IMR-90 (cell line): ENCODE measurements at regions not wholly inside any gene's neighbourhood (a gene's known extent, or its start where the extent isn't known, plus 50 kb on each side); places are given as distances from the start of the nearest gene placed in this dataset.
A peak's percentile ranks its signal among the peaks of the same experiment; 100 is the strongest.

ENCODE experiments used
- ATAC-seq: fragments of 200-7000 bp; cut with Tn5 transposase; 2 replicates; pipeline ENCODE4 v1.9.1; 2020; ENCODE audit warnings: low read depth, mild to moderate bottlenecking, moderate library complexity
- BruUV-seq: library from RNA; stranded (reverse); fragments of 400-500 nt; replicated peaks from 2 replicates; lab custom pipeline; 2021; lab: Mats Ljungman, UMichigan
- CTCF ChIA-PET: fragments of 300-600 bp; formaldehyde crosslinking; extraction: SDS; loops from one replicate; lab custom pipeline; 2021; ENCODE audit warnings: antibody characterized with exemption; lab: Yijun Ruan, JAX
- POLR2A ChIA-PET: fragments of 300-600 bp; sonication (Branson Sonifier 250); formaldehyde crosslinking; loops from one replicate; lab custom pipeline; 2022; ENCODE audit warnings: antibody characterized with exemption; ENCODE audit not compliant: unreplicated experiment; lab: Charles Lee
- DNase-seq: peaks from one replicate; pipeline ENCODE4 v3.0.0; 2013
- H2AFZ ChIP-seq: replicated peaks from 2 replicates; pipeline ENCODE3; 2013; ENCODE audit warnings: low read length, mild to moderate bottlenecking; ENCODE audit not compliant: poor library complexity
- H2AK5ac ChIP-seq: 2 replicates; pipeline ENCODE4 v1.6.1; 2013; ENCODE audit warnings: low read depth, low read length, inconsistent platforms
- H2AK9ac ChIP-seq: replicated peaks from 2 replicates; pipeline ENCODE3; 2013; ENCODE audit warnings: mild to moderate bottlenecking, low read depth, low read length, moderate library complexity; ENCODE audit not compliant: poor library complexity
- H2BK120ac ChIP-seq: 2 replicates; pipeline ENCODE4 v1.6.1; 2013; ENCODE audit warnings: low read depth, low read length, inconsistent platforms
- H2BK15ac ChIP-seq: 3 replicates; pipeline ENCODE4 v1.6.1; 2013; ENCODE audit warnings: low read depth, low read length, inconsistent platforms
- H2BK20ac ChIP-seq: 2 replicates; pipeline ENCODE4 v1.6.1; 2013; ENCODE audit warnings: low read depth, mild to moderate bottlenecking, inconsistent platforms, low read length, moderate library complexity
- H2BK5ac ChIP-seq: 2 replicates; pipeline ENCODE4 v1.6.1; 2013; ENCODE audit warnings: mild to moderate bottlenecking, low read depth, low read length, inconsistent platforms; ENCODE audit not compliant: poor library complexity, severe bottlenecking
- H3K14ac ChIP-seq: replicated peaks from 2 replicates; pipeline ENCODE4 v1.6.1; 2013; ENCODE audit warnings: low read depth, low read length, inconsistent platforms
- H3K18ac ChIP-seq: 2 replicates; pipeline ENCODE4 v1.6.1; 2013; ENCODE audit warnings: low read depth, low read length, control low read depth
- H3K23ac ChIP-seq: 2 replicates; pipeline ENCODE4 v1.6.1; 2013; ENCODE audit warnings: low read depth, low read length, inconsistent platforms
- H3K27ac ChIP-seq: 2 replicates; pipeline ENCODE4 v1.5.1; 2013; ENCODE audit warnings: mild to moderate bottlenecking, control low read depth, low read length; ENCODE audit not compliant: insufficient read depth
- H3K27me3 ChIP-seq: 2 replicates; pipeline ENCODE4 v1.6.1; 2013; ENCODE audit warnings: low read length; ENCODE audit not compliant: control insufficient read depth, insufficient read depth
- H3K36me3 ChIP-seq: 2 replicates; pipeline ENCODE4 v1.6.1; 2013; ENCODE audit warnings: low read length, mixed read lengths; ENCODE audit not compliant: control insufficient read depth, insufficient read depth
- H3K4ac ChIP-seq: 2 replicates; pipeline ENCODE4 v1.6.1; 2013; ENCODE audit warnings: low read depth, low read length, inconsistent platforms
- H3K4me1 ChIP-seq: 2 replicates; pipeline ENCODE4 v1.6.1; 2013; ENCODE audit warnings: low read length, mixed read lengths; ENCODE audit not compliant: control insufficient read depth, insufficient read depth
- H3K4me2 ChIP-seq: 2 replicates; pipeline ENCODE4 v1.6.1; 2013; ENCODE audit warnings: low read depth, mild to moderate bottlenecking, control low read depth, low read length, moderate library complexity
- H3K4me3 ChIP-seq: 2 replicates; pipeline ENCODE4 v1.5.1; 2013; ENCODE audit warnings: low read depth, mild to moderate bottlenecking, control low read depth, low read length, moderate library complexity; ENCODE audit not compliant: insufficient read depth
- H3K56ac ChIP-seq: 2 replicates; pipeline ENCODE4 v1.6.1; 2013; ENCODE audit warnings: low read length, inconsistent platforms; ENCODE audit not compliant: insufficient read depth; ENCODE audit errors: extremely low read depth
- H3K79me1 ChIP-seq, 2 experiments: 2 replicates each; pipeline ENCODE4 v1.6.1; 2013; ENCODE audit warnings: low read length in 2 of 2, inconsistent platforms in 1 of 2, low read depth in 1 of 2
- H3K9ac ChIP-seq: 2 replicates; pipeline ENCODE4 v1.6.1; 2013; ENCODE audit warnings: low read depth, low read length, control low read depth
- H3K9me1 ChIP-seq: 2 replicates; pipeline ENCODE4 v1.6.1; 2013; ENCODE audit warnings: low read length, inconsistent platforms; ENCODE audit not compliant: insufficient read depth
- H3K9me3 ChIP-seq: 2 replicates; pipeline ENCODE4 v1.6.1; 2013; ENCODE audit warnings: low read length; ENCODE audit not compliant: control insufficient read depth, insufficient read depth
- H4K20me1 ChIP-seq: 2 replicates; pipeline ENCODE4 v1.6.1; 2013; ENCODE audit warnings: low read length, inconsistent platforms; ENCODE audit not compliant: insufficient read depth
- H4K5ac ChIP-seq: 2 replicates; pipeline ENCODE4 v1.6.1; 2013; ENCODE audit warnings: mild to moderate bottlenecking, low read depth, low read length, control low read depth
- H4K8ac ChIP-seq, 2 experiments: 2 replicates each; pipeline ENCODE4 v1.6.1; 2013; ENCODE audit warnings: low read depth in 2 of 2, low read length in 2 of 2, control low read depth in 1 of 2, inconsistent platforms in 1 of 2
- H4K91ac ChIP-seq: 2 replicates; pipeline ENCODE4 v1.6.1; 2013; ENCODE audit warnings: low read depth, low read length, inconsistent platforms; ENCODE audit not compliant: insufficient read depth
- BHLHE40 ChIP-seq: fragments of 150-350 bp; IDR thresholded peaks from 2 replicates; pipeline ENCODE4 v1.6.1; 2016; ENCODE audit warnings: mild to moderate bottlenecking, low read depth, low read length
- CEBPB ChIP-seq: IDR thresholded peaks from 2 replicates; pipeline ENCODE4 v1.6.1; 2012; ENCODE audit warnings: low read depth, low read length, improper control_type of control experiment
- CHD1 ChIP-seq: IDR thresholded peaks from 2 replicates; pipeline ENCODE4 v1.6.1; 2012; ENCODE audit warnings: low read depth, low read length, improper control_type of control experiment
- MAFK ChIP-seq: IDR thresholded peaks from 2 replicates; pipeline ENCODE4 v1.6.1; 2012; ENCODE audit warnings: low read depth, low read length, improper control_type of control experiment
- POLR2A ChIP-seq: IDR thresholded peaks from 2 replicates; pipeline ENCODE4 v1.6.1; 2012; ENCODE audit warnings: mild to moderate bottlenecking, low read depth, low read length
- RAD21 ChIP-seq: IDR thresholded peaks from 2 replicates; pipeline ENCODE4 v1.6.1; 2012; ENCODE audit warnings: low read length, improper control_type of control experiment
- RFX5 ChIP-seq: IDR thresholded peaks from 2 replicates; pipeline ENCODE4 v1.8.0; 2012; ENCODE audit warnings: low read depth, mild to moderate bottlenecking, low read length, moderate library complexity
- SMC3 ChIP-seq: fragments of 150-350 bp; IDR thresholded peaks from 2 replicates; pipeline ENCODE4 v1.6.1; 2016; ENCODE audit warnings: low read depth, mild to moderate bottlenecking, antibody characterized with exemption, low read length, moderate library complexity
- dilution Hi-C: fragments of 300-500 bp; cut with HindIII; formaldehyde crosslinking; loops from one replicate; pipeline ENCODE4 v1.14.3; 2018; ENCODE audit warnings: low sequenced_read_pairs; ENCODE audit not compliant: unreplicated experiment
- in situ Hi-C: fragments of 300-500 bp; cut with MboI; formaldehyde crosslinking; loops from 3 replicates; pipeline ENCODE4 v1.14.3; 2019; ENCODE audit warnings: low sequenced_read_pairs, inconsistent platforms, mixed read lengths
- intact Hi-C: fragments of 100-400 bp; cut with micrococcal nuclease; formaldehyde crosslinking; loops from 2 replicates; pipeline ENCODE4 v1.10.0; 2022
- TF ChIP-seq, protein P1 (sequence below): fragments of 150-350 bp; IDR thresholded peaks from 2 replicates; pipeline ENCODE4 v1.6.1; 2017; ENCODE audit warnings: mild to moderate bottlenecking, antibody characterized with exemption, low read length, low read depth
- TF ChIP-seq, protein P2 (sequence below): conservative IDR thresholded peaks from 2 replicates; pipeline ENCODE4 v1.5.1; 2012; ENCODE audit warnings: mild to moderate bottlenecking, low read depth, low read length, improper control_type of control experiment
- TF ChIP-seq, protein P3 (sequence below): fragments of 150-350 bp; IDR thresholded peaks from 2 replicates; pipeline ENCODE4 v1.6.1; 2016; ENCODE audit warnings: low read depth, mild to moderate bottlenecking, low read length, moderate library complexity, borderline replicate concordance

DNA sequence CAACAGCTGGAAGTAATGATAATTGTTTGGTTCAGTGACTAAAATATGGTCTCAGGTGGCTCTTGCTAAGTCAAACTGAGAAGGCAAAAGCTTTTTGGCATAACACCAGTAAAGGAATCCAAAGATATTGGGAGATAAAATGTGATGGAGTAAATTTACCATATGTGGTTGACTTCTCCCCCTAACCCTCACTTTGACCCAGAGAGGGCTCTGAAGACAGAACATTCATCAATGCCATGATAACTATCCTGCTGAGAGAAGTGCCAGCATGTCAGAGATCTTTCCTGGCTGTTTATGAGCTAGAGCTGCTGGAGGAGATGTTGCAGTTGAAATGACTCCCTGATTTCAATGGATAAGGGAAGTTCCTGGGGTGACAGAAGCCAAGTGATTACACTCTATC lies 213.4 kb downstream of the SPCS3 start:
- no peaks in the 10 kb centered on the region for H3K9me1 ChIP-seq
- no peak overlapping the region for H2AFZ ChIP-seq
- DNase-seq: no peak
- no peak overlapping the region for H3K56ac ChIP-seq
- no peaks in the 10 kb centered on the region for H4K20me1 ChIP-seq
- POLR2A ChIA-PET: no interaction called here
- H4K91ac ChIP-seq: no peak overlapping the region
- peak overlapping the region; percentile 38; the same call in 1 of the 3 replicates for H2BK15ac ChIP-seq
- peak overlapping the region; percentile 5; the same call in 1 of the 2 replicates for H3K18ac ChIP-seq
- in situ Hi-C loops (no loop called here), dilution Hi-C loops (no loop called here), intact Hi-C loops (no loop called here)
- H4K8ac ChIP-seq: no peak overlapping the region
- BruUV-seq: no TSS peak
- no peak overlapping the region; the same call in 1 of the 2 replicates for H3K14ac ChIP-seq
- 0 out of 2 replicates have a peak overlapping the region, but pooled peaks have one; percentile 0 for H2BK120ac ChIP-seq
- no peak overlapping the region for H3K4me2 ChIP-seq
- peaks cover 3% of the 10 kb centered on the region; the same call in 1 of the 2 replicates for H3K4me1 ChIP-seq
- peak overlapping the region; percentile 30; the same call in 1 of the 2 replicates for H2BK20ac ChIP-seq
- ATAC-seq: no peak
- H3K4ac ChIP-seq: no peak overlapping the region
- no peak overlapping the region for H2AK5ac ChIP-seq
- H3K36me3 ChIP-seq: no peaks in the 10 kb centered on the region
- TF ChIP-seq MAFK (no peak), SMC3 (no peak), CEBPB (no peak), RFX5 (no peak), POLR2A (no peak), BHLHE40 (no peak), RAD21 (no peak), CHD1 (no peak)
- TF ChIP-seq, protein P1, sequence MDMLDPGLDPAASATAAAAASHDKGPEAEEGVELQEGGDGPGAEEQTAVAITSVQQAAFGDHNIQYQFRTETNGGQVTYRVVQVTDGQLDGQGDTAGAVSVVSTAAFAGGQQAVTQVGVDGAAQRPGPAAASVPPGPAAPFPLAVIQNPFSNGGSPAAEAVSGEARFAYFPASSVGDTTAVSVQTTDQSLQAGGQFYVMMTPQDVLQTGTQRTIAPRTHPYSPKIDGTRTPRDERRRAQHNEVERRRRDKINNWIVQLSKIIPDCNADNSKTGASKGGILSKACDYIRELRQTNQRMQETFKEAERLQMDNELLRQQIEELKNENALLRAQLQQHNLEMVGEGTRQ: no peak
- TF ChIP-seq, protein P2, sequence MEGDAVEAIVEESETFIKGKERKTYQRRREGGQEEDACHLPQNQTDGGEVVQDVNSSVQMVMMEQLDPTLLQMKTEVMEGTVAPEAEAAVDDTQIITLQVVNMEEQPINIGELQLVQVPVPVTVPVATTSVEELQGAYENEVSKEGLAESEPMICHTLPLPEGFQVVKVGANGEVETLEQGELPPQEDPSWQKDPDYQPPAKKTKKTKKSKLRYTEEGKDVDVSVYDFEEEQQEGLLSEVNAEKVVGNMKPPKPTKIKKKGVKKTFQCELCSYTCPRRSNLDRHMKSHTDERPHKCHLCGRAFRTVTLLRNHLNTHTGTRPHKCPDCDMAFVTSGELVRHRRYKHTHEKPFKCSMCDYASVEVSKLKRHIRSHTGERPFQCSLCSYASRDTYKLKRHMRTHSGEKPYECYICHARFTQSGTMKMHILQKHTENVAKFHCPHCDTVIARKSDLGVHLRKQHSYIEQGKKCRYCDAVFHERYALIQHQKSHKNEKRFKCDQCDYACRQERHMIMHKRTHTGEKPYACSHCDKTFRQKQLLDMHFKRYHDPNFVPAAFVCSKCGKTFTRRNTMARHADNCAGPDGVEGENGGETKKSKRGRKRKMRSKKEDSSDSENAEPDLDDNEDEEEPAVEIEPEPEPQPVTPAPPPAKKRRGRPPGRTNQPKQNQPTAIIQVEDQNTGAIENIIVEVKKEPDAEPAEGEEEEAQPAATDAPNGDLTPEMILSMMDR: no peak
- TF ChIP-seq, protein P3, sequence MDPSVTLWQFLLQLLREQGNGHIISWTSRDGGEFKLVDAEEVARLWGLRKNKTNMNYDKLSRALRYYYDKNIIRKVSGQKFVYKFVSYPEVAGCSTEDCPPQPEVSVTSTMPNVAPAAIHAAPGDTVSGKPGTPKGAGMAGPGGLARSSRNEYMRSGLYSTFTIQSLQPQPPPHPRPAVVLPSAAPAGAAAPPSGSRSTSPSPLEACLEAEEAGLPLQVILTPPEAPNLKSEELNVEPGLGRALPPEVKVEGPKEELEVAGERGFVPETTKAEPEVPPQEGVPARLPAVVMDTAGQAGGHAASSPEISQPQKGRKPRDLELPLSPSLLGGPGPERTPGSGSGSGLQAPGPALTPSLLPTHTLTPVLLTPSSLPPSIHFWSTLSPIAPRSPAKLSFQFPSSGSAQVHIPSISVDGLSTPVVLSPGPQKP: no peak
- no peak overlapping the region for H3K27ac ChIP-seq
- CTCF ChIA-PET: no interaction called here
- no peak overlapping the region for H2AK9ac ChIP-seq
- H3K4me3 ChIP-seq: no peak overlapping the region
- no peak overlapping the region for H3K23ac ChIP-seq
- H2BK5ac ChIP-seq: no peak overlapping the region
- no peaks in the 10 kb centered on the region for H3K27me3 ChIP-seq
- no peaks in the 10 kb centered on the region for H3K9me3 ChIP-seq
- no peak overlapping the region for H4K5ac ChIP-seq
- no peak overlapping the region for H3K9ac ChIP-seq
- H3K79me1 ChIP-seq: no peaks in the 10 kb centered on the region
